ENCODE measurements at regions not wholly inside any gene's neighbourhood (a gene's known extent, or its start where the extent isn't known, plus 50 kb on each side); places are given as distances from the start of the nearest gene placed in this dataset.

GRCh38 chr18:40939656-40940515 is 1015.1 kb upstream of the PIK3C3 start:
- ChIA-PET POLR2A (no interaction called here), CTCF (interaction anchor here (0.7 kb wide), 1 partner anchor 531 kb away, joined by 6 read pairs; no protein-coding TSS in a partner anchor)
- no peak for DNase-seq (ENCODE audit: extremely low spot score)
- TF ChIP-seq SP1 (IDR thresholded peaks at IDR 0.05) (no peak), SUZ12 (IDR thresholded peaks at IDR 0.05) (no peak), FOXM1 (IDR thresholded peaks at IDR 0.05; ENCODE audit: borderline replicate concordance) (no peak), PKNOX1 (IDR thresholded peaks at IDR 0.05) (no peak), CTBP1 (IDR thresholded peaks at IDR 0.05; ENCODE audit: borderline replicate concordance) (no peak), HDGF (IDR thresholded peaks at IDR 0.05; ENCODE audit: borderline replicate concordance) (no peak), FOXA1 (IDR thresholded peaks at IDR 0.05) (no peak), ZNF384 (IDR thresholded peaks at IDR 0.05) (no peak), NFRKB (IDR thresholded peaks at IDR 0.05) (no peak)

- no peak for DNase-seq (ENCODE audit: extremely low spot score)
- ChIA-PET CTCF (interaction anchor here (0.6 kb wide), 1 partner anchor 9 kb away, joined by 3 read pairs; no protein-coding TSS in a partner anchor), POLR2A (no interaction called here)
- no peak for TF ChIP-seq ZNF384 (IDR thresholded peaks at IDR 0.05)
- no peak for TF ChIP-seq FOXA1 (IDR thresholded peaks at IDR 0.05)
- TF ChIP-seq L3MBTL2 (conservative IDR thresholded peaks at IDR 0.05) = no peak
- no peak for TF ChIP-seq NFRKB (IDR thresholded peaks at IDR 0.05)
- TF ChIP-seq FOXM1 (IDR thresholded peaks at IDR 0.05; ENCODE audit: borderline replicate concordance) = no peak
- TF ChIP-seq TARDBP (IDR thresholded peaks at IDR 0.05) = no peak
- TF ChIP-seq FOXK2 (IDR thresholded peaks at IDR 0.05) = no peak
- TF ChIP-seq ARNT (IDR thresholded peaks at IDR 0.05) = no peak
- no peak for TF ChIP-seq CTBP1 (IDR thresholded peaks at IDR 0.05; ENCODE audit: borderline replicate concordance)
- TF ChIP-seq SUZ12 (IDR thresholded peaks at IDR 0.05) = no peak
- no peak for TF ChIP-seq HDGF (IDR thresholded peaks at IDR 0.05; ENCODE audit: borderline replicate concordance)
- no peak for TF ChIP-seq LEF1 (IDR thresholded peaks at IDR 0.05; ENCODE audit: borderline replicate concordance)
- no peak for TF ChIP-seq PKNOX1 (IDR thresholded peaks at IDR 0.05)
- no peak for TF ChIP-seq ELF4 (IDR thresholded peaks at IDR 0.05)
Observed at GRCh38 chr18:40938615-40939014, 1016.4 kb upstream of the PIK3C3 start.

GRCh38 chr18:40937386-40937785 is 1017.6 kb upstream of the PIK3C3 start:
- no peak for DNase-seq (ENCODE audit: extremely low spot score)
- TF ChIP-seq FOXK2 (IDR thresholded peaks at IDR 0.05) = no peak
- TF ChIP-seq HDGF (IDR thresholded peaks at IDR 0.05; ENCODE audit: borderline replicate concordance) = no peak
- no peak for TF ChIP-seq L3MBTL2 (conservative IDR thresholded peaks at IDR 0.05)
- no peak for TF ChIP-seq ARNT (IDR thresholded peaks at IDR 0.05)
- TF ChIP-seq FOXM1 (IDR thresholded peaks at IDR 0.05; ENCODE audit: borderline replicate concordance) = no peak
- TF ChIP-seq LEF1 (IDR thresholded peaks at IDR 0.05; ENCODE audit: borderline replicate concordance) = no peak
- POLR2A ChIA-PET = no interaction called here
- CTCF ChIA-PET = no interaction called here

GRCh38 chr18:40935423-40935822 is 1019.6 kb upstream of the PIK3C3 start:
- POLR2A ChIA-PET = no interaction called here
- CTCF ChIA-PET = interaction anchor here (0.6 to 1.5 kb wide), 11 partner anchors 9 to 679 kb away, joined by 3 to 13 read pairs (median 3); no protein-coding TSS in a partner anchor
- DNase-seq (ENCODE audit: extremely low spot score) = peak; percentile 51
- TF ChIP-seq FOXK2 (IDR thresholded peaks at IDR 0.05) = no peak
- TF ChIP-seq ZNF384 (IDR thresholded peaks at IDR 0.05) = peak; percentile 73; the same call in 1 of the 2 replicates

- POLR2A ChIA-PET = no interaction called here
- no peak for TF ChIP-seq SUZ12 (IDR thresholded peaks at IDR 0.05)
- TF ChIP-seq SP1 (IDR thresholded peaks at IDR 0.05) = no peak
- TF ChIP-seq NFRKB (IDR thresholded peaks at IDR 0.05) = no peak
- TF ChIP-seq CTBP1 (IDR thresholded peaks at IDR 0.05; ENCODE audit: borderline replicate concordance) = no peak
- no peak for TF ChIP-seq ELF4 (IDR thresholded peaks at IDR 0.05)
- TF ChIP-seq HDGF (IDR thresholded peaks at IDR 0.05; ENCODE audit: borderline replicate concordance) = no peak
- no peak for DNase-seq (ENCODE audit: extremely low spot score)
- CTCF ChIA-PET = no interaction called here
Observed at GRCh38 chr18:40932862-40933261, 1022.2 kb upstream of the PIK3C3 start.

GRCh38 chr18:40930211-40930882 is 1024.7 kb upstream of the PIK3C3 start:
- no peak for TF ChIP-seq CTBP1 (IDR thresholded peaks at IDR 0.05; ENCODE audit: borderline replicate concordance)
- no peak for TF ChIP-seq FOXK2 (IDR thresholded peaks at IDR 0.05)
- POLR2A ChIA-PET = no interaction called here
- CTCF ChIA-PET = no interaction called here
- DNase-seq (ENCODE audit: extremely low spot score) = no peak

- POLR2A ChIA-PET = no interaction called here
- no peak for DNase-seq (ENCODE audit: extremely low spot score)
- no peak for TF ChIP-seq L3MBTL2 (conservative IDR thresholded peaks at IDR 0.05)
- no peak for TF ChIP-seq ZNF384 (IDR thresholded peaks at IDR 0.05)
- no peak for TF ChIP-seq FOXM1 (IDR thresholded peaks at IDR 0.05; ENCODE audit: borderline replicate concordance)
- no peak for TF ChIP-seq FOXK2 (IDR thresholded peaks at IDR 0.05)
- no peak for TF ChIP-seq ARNT (IDR thresholded peaks at IDR 0.05)
- TF ChIP-seq BHLHE40 (IDR thresholded peaks at IDR 0.05; ENCODE audit: borderline replicate concordance) = no peak
- TF ChIP-seq SP1 (IDR thresholded peaks at IDR 0.05) = no peak
- no peak for TF ChIP-seq ELF4 (IDR thresholded peaks at IDR 0.05)
- no peak for TF ChIP-seq LEF1 (IDR thresholded peaks at IDR 0.05; ENCODE audit: borderline replicate concordance)
- TF ChIP-seq CTBP1 (IDR thresholded peaks at IDR 0.05; ENCODE audit: borderline replicate concordance) = no peak
- TF ChIP-seq FOXA1 (IDR thresholded peaks at IDR 0.05) = no peak
- TF ChIP-seq HDGF (IDR thresholded peaks at IDR 0.05; ENCODE audit: borderline replicate concordance) = no peak
- no peak for TF ChIP-seq TARDBP (IDR thresholded peaks at IDR 0.05)
- TF ChIP-seq NFRKB (IDR thresholded peaks at IDR 0.05) = no peak
- TF ChIP-seq PKNOX1 (IDR thresholded peaks at IDR 0.05) = no peak
- CTCF ChIA-PET = no interaction called here
Observed at GRCh38 chr18:40929399-40929798, 1025.6 kb upstream of the PIK3C3 start.

Measured in HEK293T (cell line).